GM23338 (cell line): ENCODE measurements at regions not wholly inside any gene's neighbourhood (a gene's known extent, or its start where the extent isn't known, plus 50 kb on each side); places are given as distances from the start of the nearest gene placed in this dataset.

Experiments used
- ATAC-seq: fragments of 200-7000 bp; cut with Tn5 transposase; 3 replicates; pipeline ENCODE4 v1.9.1; 2020
- DNase-seq: peaks from one replicate; pipeline ENCODE4 v3.0.0-alpha.2; 2015; ENCODE audit warnings: low spot score
- H2AFZ ChIP-seq: fragments of 200-600 bp; sonication (generic); 2 replicates; pipeline ENCODE4 v1.8.0; 2016; ENCODE audit warnings: antibody characterized with exemption, mild to moderate bottlenecking, moderate library complexity
- H3F3A ChIP-seq: fragments of 200-600 bp; sonication (generic); replicated peaks from 2 replicates; pipeline ENCODE4 v1.8.0; 2017; ENCODE audit warnings: antibody characterized with exemption, mixed run types, low read depth
- H3K27ac ChIP-seq: fragments of 200-600 bp; sonication (generic); 2 replicates; pipeline ENCODE4 v1.6.1; 2016; ENCODE audit warnings: low read depth
- H3K27me3 ChIP-seq: fragments of 200-600 bp; sonication (generic); 2 replicates; pipeline ENCODE4 v1.8.0; 2016; ENCODE audit warnings: mild to moderate bottlenecking, mixed run types, moderate library complexity; ENCODE audit not compliant: insufficient read depth
- H3K36me3 ChIP-seq: fragments of 200-600 bp; sonication (generic); 2 replicates; pipeline ENCODE4 v1.8.0; 2016; ENCODE audit warnings: mild to moderate bottlenecking; ENCODE audit not compliant: insufficient read depth
- H3K4me1 ChIP-seq: fragments of 200-600 bp; sonication (generic); 2 replicates; pipeline ENCODE4 v1.8.0; 2016; ENCODE audit warnings: mild to moderate bottlenecking, moderate library complexity; ENCODE audit not compliant: insufficient read depth
- H3K4me2 ChIP-seq: fragments of 200-600 bp; sonication (generic); 2 replicates; pipeline ENCODE4 v1.7.1; 2017; ENCODE audit warnings: mixed run types
- H3K4me3 ChIP-seq: fragments of 200-600 bp; sonication (generic); 2 replicates; pipeline ENCODE4 v1.6.1; 2016; ENCODE audit warnings: mixed run types
- H3K79me2 ChIP-seq: fragments of 200-600 bp; sonication (generic); replicated peaks from 2 replicates; pipeline ENCODE4 v1.8.0; 2017; ENCODE audit warnings: mild to moderate bottlenecking; ENCODE audit not compliant: insufficient read depth
- H3K9me2 ChIP-seq: fragments of 200-600 bp; sonication (generic); 2 replicates; pipeline ENCODE4 v1.8.0; 2017; ENCODE audit not compliant: insufficient read depth
- H4K20me1 ChIP-seq: fragments of 200-600 bp; sonication (generic); replicated peaks from 2 replicates; pipeline ENCODE4 v1.8.0; 2017; ENCODE audit warnings: mild to moderate bottlenecking; ENCODE audit not compliant: insufficient read depth
- H3K27ac Mint-ChIP-seq: 2 replicates; pipeline ENCODE4 v1.8.0; 2020; ENCODE audit warnings: inconsistent platforms, mild to moderate bottlenecking, moderate library complexity, mixed read lengths
- H3K27me3 Mint-ChIP-seq: 3 replicates; pipeline ENCODE4 v1.8.0; 2022; ENCODE audit warnings: low read depth, mild to moderate bottlenecking, moderate library complexity, mixed read lengths, inconsistent platforms; ENCODE audit not compliant: insufficient read depth, poor library complexity
- H3K36me3 Mint-ChIP-seq: 3 replicates; pipeline ENCODE4 v1.8.0; 2021; ENCODE audit warnings: low read depth, mild to moderate bottlenecking, inconsistent platforms, moderate library complexity, mixed read lengths
- H3K4me1 Mint-ChIP-seq: 3 replicates; pipeline ENCODE4 v1.8.0; 2020; ENCODE audit warnings: mild to moderate bottlenecking, inconsistent platforms, mixed read lengths
- H3K4me3 Mint-ChIP-seq: 3 replicates; pipeline ENCODE4 v1.8.0; 2021; ENCODE audit warnings: moderate library complexity, mild to moderate bottlenecking, inconsistent platforms, mixed read lengths
- H3K9me3 Mint-ChIP-seq: 3 replicates; pipeline ENCODE4 v1.8.0; 2020; ENCODE audit warnings: moderate library complexity, mild to moderate bottlenecking, inconsistent platforms, mixed read lengths
- CREB1 ChIP-seq: fragments of 250-450 bp; sonication (Bioruptor Pico); IDR thresholded peaks from 2 replicates; pipeline ENCODE4 v1.5.0; 2020; ENCODE audit warnings: low read depth, mild to moderate bottlenecking, moderate library complexity
- CTCF ChIP-seq, 2 experiments: fragments of 200-600 bp in 1 of 2; sonication (generic) in 1 of 2; conservative IDR thresholded peaks; 2 replicates each; pipeline versions ENCODE4 v1.5.1 to v1.6.1; 2016 to 2017; ENCODE audit warnings: antibody characterized with exemption in 2 of 2, low read depth in 2 of 2, mild to moderate bottlenecking in 2 of 2, moderate library complexity in 1 of 2
- ETS1 ChIP-seq: IDR thresholded peaks from 2 replicates; pipeline ENCODE4 v1.6.1; 2016; ENCODE audit warnings: antibody characterized with exemption
- EZH2 ChIP-seq: fragments of 200-600 bp; sonication (generic); IDR thresholded peaks from one replicate; pipeline ENCODE4 v1.8.0; 2017; ENCODE audit warnings: antibody characterized with exemption, mild to moderate bottlenecking, low read depth; ENCODE audit not compliant: unreplicated experiment
- STAT1 ChIP-seq: IDR thresholded peaks from one replicate; pipeline ENCODE4 v1.6.1; 2016; ENCODE audit warnings: antibody characterized with exemption; ENCODE audit not compliant: unreplicated experiment
- ZNF331 ChIP-seq: fragments of 250-450 bp; sonication (Bioruptor Pico); IDR thresholded peaks from 2 replicates; pipeline ENCODE4 v1.5.0; 2020; ENCODE audit warnings: low read depth, mild to moderate bottlenecking, moderate library complexity
- ZNF462 ChIP-seq: fragments of 250-450 bp; sonication (Bioruptor Pico); IDR thresholded peaks from 2 replicates; pipeline ENCODE4 v1.5.0; 2020; ENCODE audit warnings: mild to moderate bottlenecking, moderate library complexity

- TF ChIP-seq ZNF462 (no peak), EZH2 (no peak), CREB1 (CRISPR knock-in tag) (no peak)
Measured at GRCh38 chr11:91686281-91686680, 538.3 kb upstream of the FAT3 start (continued).

- H3K4me3 ChIP-seq, result no peak overlapping the region
- no peaks in the 10 kb centered on the region for H3K79me2 ChIP-seq
- H3K9me3 Mint-ChIP-seq, result peaks cover 2% of the 10 kb centered on the region; the same call in 1 of the 3 replicates
- no peak overlapping the region for H3K4me3 Mint-ChIP-seq
- no peaks in the 10 kb centered on the region for H3K36me3 ChIP-seq
- no peaks in the 10 kb centered on the region for H4K20me1 ChIP-seq
- ATAC-seq (no peak), DNase-seq (no peak)
- no peaks in the 10 kb centered on the region for H3F3A ChIP-seq
- no peak overlapping the region for H3K27ac ChIP-seq
- H3K4me1 Mint-ChIP-seq, result no peaks in the 10 kb centered on the region
- H3K27me3 ChIP-seq, result no peaks in the 10 kb centered on the region
- no peaks in the 10 kb centered on the region for H3K27me3 Mint-ChIP-seq
- no peak overlapping the region for H3K27ac Mint-ChIP-seq
- H3K36me3 Mint-ChIP-seq, result no peaks in the 10 kb centered on the region
- no peaks in the 10 kb centered on the region for H3K4me1 ChIP-seq
- no peak overlapping the region for H3K4me2 ChIP-seq
- 0 out of 2 replicates have a peak overlapping the region, but pooled peaks have one; percentile 32 for H2AFZ ChIP-seq
- H3K9me2 ChIP-seq, result no peaks in the 10 kb centered on the region; the same call in 1 of the 2 replicates
- TF ChIP-seq CTCF (conservative IDR thresholded peaks at IDR 0.05; ENCODE audit: low read depth in 2 of 2) (no peak), STAT1 (no peak), ETS1 (no peak), ZNF331 (no peak), ZNF462 (no peak)
Measured at GRCh38 chr11:91673705-91674104, 550.9 kb upstream of the FAT3 start.
